HFFc6 (cell line): ENCODE measurements at regions not wholly inside any gene's neighbourhood (a gene's known extent, or its start where the extent isn't known, plus 50 kb on each side); places are given as distances from the start of the nearest gene placed in this dataset.

Source experiments
- DNase-seq: peaks from one replicate; pipeline ENCODE4 v3.0.0-alpha.2; 2018
- H3K27ac Mint-ChIP-seq: 2 replicates; pipeline ENCODE4 v1.8.0; 2020; ENCODE audit warnings: mild to moderate bottlenecking, mixed read lengths
- H3K27me3 Mint-ChIP-seq: 2 replicates; pipeline ENCODE4 v1.8.0; 2021; ENCODE audit warnings: mild to moderate bottlenecking, moderate library complexity, mixed read lengths; ENCODE audit not compliant: insufficient read depth
- H3K36me3 Mint-ChIP-seq: 2 replicates; pipeline ENCODE4 v1.8.0; 2021; ENCODE audit warnings: low read depth, mixed read lengths
- H3K4me1 Mint-ChIP-seq: 2 replicates; pipeline ENCODE4 v1.8.0; 2020; ENCODE audit warnings: low read depth, mixed read lengths
- H3K4me3 Mint-ChIP-seq: 2 replicates; pipeline ENCODE4 v1.8.0; 2020; ENCODE audit warnings: mild to moderate bottlenecking, moderate library complexity, mixed read lengths
- H3K9me3 Mint-ChIP-seq: 2 replicates; pipeline ENCODE4 v1.8.0; 2020; ENCODE audit warnings: mild to moderate bottlenecking, mixed read lengths
- TF ChIP-seq, protein P1 (sequence below): fragments of 200-600 bp; sonication (generic); IDR thresholded peaks from 2 replicates; pipeline ENCODE4 v1.5.0; 2021; ENCODE audit warnings: antibody characterized with exemption, mild to moderate bottlenecking

DNA sequence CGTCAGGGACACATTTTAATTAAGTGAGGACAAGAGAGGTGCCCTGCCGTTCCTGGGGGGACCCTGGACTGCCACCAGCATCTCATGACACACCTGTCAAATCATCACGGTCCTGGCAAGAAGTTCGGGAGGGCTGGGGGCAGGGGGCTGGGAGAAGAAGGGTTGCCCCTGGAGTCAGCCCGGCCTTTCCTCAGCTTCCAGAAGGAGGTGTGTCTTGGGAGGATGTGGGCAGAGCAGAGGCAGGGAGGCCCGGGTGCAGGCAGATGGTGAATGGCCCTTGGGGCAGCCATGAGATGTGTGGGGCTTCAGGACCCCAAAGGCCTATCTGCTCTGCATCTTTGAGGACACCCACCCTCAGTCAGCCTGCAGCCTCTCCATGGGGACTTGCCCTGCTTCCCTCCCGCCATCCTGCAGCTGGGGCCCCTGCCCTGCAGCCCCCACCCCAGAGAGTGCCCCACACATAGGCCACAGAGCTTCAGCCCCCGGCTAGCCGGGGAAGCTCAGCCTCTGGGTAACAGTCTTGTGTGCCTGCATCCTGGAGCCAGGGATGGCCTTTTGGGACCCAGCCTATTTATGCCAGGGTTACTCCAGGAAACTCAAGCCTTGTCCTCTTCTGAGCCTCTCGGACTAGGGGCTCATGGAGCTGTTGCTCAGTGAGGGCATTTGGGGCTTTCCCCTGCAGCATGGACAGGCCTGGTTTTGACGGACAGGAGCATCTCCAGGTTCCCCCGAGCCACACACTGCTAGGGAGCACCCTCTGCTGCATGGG is 178.5 kb downstream of the KIF26A start:
- H3K36me3 Mint-ChIP-seq = no peaks in the 10 kb centered on the region
- TF ChIP-seq, protein P1, sequence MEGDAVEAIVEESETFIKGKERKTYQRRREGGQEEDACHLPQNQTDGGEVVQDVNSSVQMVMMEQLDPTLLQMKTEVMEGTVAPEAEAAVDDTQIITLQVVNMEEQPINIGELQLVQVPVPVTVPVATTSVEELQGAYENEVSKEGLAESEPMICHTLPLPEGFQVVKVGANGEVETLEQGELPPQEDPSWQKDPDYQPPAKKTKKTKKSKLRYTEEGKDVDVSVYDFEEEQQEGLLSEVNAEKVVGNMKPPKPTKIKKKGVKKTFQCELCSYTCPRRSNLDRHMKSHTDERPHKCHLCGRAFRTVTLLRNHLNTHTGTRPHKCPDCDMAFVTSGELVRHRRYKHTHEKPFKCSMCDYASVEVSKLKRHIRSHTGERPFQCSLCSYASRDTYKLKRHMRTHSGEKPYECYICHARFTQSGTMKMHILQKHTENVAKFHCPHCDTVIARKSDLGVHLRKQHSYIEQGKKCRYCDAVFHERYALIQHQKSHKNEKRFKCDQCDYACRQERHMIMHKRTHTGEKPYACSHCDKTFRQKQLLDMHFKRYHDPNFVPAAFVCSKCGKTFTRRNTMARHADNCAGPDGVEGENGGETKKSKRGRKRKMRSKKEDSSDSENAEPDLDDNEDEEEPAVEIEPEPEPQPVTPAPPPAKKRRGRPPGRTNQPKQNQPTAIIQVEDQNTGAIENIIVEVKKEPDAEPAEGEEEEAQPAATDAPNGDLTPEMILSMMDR = no peak

DNA sequence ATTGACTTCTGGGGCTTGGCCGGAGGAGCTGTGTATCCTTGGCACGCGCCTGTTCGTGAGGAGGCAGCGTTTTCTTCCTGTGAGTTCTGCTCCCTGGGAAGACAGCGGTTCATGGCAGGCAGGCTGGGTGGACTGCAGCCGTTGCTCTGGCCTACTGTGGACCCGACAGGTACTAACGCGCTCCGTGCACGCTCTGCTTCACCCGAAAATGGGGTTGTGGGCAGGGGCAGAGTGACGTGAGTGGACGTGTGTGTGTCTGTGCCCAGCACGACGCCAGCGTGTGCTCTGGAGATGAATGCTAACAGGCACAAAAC is 179.1 kb downstream of the KIF26A start:
- peaks cover 27% of the 10 kb centered on the region for H3K9me3 Mint-ChIP-seq
- no peak for DNase-seq
- no peak overlapping the region for H3K27ac Mint-ChIP-seq
- no peak overlapping the region for H3K4me3 Mint-ChIP-seq
- TF ChIP-seq, protein P1 = no peak
- H3K36me3 Mint-ChIP-seq = 0 out of 2 replicates have a peak, but pooled peaks cover 3% of the 10 kb centered on the region
- H3K4me1 Mint-ChIP-seq = no peaks in the 10 kb centered on the region
- H3K27me3 Mint-ChIP-seq = no peaks in the 10 kb centered on the region; the same call in 1 of the 2 replicates

More for the DNA sequence above, 178.5 kb downstream of the KIF26A start:
- no peaks in the 10 kb centered on the region; the same call in 1 of the 2 replicates for H3K27me3 Mint-ChIP-seq
- peaks cover 25% of the 10 kb centered on the region for H3K9me3 Mint-ChIP-seq
- H3K4me3 Mint-ChIP-seq = no peak overlapping the region
- no peak overlapping the region for H3K27ac Mint-ChIP-seq
- DNase-seq = no peak
- no peaks in the 10 kb centered on the region for H3K4me1 Mint-ChIP-seq

DNA sequence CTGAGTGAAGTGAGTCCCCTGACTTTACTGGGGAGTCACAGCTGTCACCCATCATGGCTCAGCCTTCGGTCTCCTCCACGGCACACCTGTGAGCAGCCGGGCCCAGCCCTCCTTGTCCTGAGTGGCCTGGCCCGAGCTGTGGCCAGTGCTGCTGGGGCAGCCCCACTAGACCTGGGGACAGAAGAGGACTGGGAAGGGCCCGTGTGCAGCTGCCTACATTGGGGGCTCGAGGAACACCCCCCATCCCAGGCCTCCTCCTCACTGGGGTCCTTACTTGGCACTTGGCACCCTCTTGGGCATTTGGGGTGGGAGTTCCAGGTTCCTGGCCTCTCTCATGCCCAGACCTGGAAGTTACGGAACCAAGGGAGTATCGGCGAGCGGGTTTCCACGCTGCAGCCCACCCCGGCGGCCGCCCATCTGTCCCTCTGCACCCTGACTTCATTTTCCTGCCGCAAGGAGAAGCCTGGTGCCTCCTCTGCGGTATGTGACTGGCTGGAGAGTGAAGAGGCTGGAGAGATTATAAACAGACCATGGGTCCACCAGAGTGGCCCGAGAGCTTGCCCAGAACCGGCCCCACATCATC is 179.7 kb downstream of the KIF26A start:
- H3K36me3 Mint-ChIP-seq = 0 out of 2 replicates have a peak, but pooled peaks cover 5% of the 10 kb centered on the region
- H3K9me3 Mint-ChIP-seq = peaks cover 29% of the 10 kb centered on the region
- TF ChIP-seq, protein P1 = no peak
- DNase-seq = no peak
- H3K4me1 Mint-ChIP-seq = no peaks in the 10 kb centered on the region
- no peaks in the 10 kb centered on the region; the same call in 1 of the 2 replicates for H3K27me3 Mint-ChIP-seq
- H3K4me3 Mint-ChIP-seq = no peak overlapping the region
- no peak overlapping the region for H3K27ac Mint-ChIP-seq

DNA sequence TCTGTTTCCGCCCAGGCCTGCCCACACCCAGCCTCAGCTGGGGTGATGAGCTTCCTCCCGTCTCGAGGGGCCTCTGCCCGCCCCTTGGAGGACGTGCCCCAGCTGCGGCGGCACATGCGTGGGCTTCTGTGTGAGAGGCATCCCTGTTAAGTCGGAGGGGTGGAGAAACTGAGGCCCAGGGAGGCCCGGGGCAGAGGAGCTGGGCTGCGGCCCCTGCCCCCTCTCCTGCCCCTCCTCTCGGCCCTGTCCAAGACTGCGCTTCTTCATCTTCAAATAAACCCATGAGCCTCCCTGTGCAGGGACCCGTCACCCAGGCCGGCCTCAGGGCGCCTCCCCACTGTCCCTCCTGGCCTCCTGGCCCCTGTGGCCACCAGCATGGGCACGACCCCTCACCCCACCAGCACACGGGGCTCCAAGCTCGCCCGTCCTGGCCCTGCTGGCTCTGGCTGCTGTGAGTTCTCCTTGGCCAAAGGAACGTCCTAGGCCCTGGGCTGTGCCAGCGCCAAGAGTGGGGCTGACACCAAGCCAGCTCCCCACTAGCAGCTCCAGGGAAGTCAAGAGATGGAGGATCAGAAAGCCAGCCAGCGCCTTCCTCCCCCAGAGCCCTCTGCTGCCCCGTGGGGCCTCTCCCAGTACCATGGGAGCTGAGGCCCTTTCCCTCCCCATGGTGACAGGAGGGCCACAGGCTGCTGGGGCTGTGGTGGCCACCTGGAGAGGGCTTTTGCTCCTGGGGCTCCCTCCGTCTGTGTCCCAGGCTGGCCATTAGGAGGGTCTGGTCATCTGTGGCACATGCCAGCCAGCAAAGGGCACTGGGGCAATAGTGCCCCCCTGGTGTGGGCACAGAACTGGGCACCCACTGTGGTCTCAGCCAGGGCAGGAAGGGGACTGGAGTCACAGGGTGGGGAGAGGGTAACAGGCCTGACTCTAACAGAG is 180.4 kb downstream of the KIF26A start:
- TF ChIP-seq, protein P1 = no peak
- DNase-seq = no peak
- peaks cover 22% of the 10 kb centered on the region for H3K9me3 Mint-ChIP-seq
- no peaks in the 10 kb centered on the region for H3K4me1 Mint-ChIP-seq
- H3K4me3 Mint-ChIP-seq = no peak overlapping the region
- no peak overlapping the region for H3K27ac Mint-ChIP-seq
- 0 out of 2 replicates have a peak, but pooled peaks cover 5% of the 10 kb centered on the region for H3K36me3 Mint-ChIP-seq
- H3K27me3 Mint-ChIP-seq = no peaks in the 10 kb centered on the region; the same call in 1 of the 2 replicates

GRCh38 chr14:104319491-104320241 is 181.3 kb downstream of the KIF26A start:
- Mint-ChIP-seq H3K9me3 (peaks cover 21% of the 10 kb centered on the region), H3K36me3 (0 out of 2 replicates have a peak, but pooled peaks cover 5% of the 10 kb centered on the region), H3K27me3 (no peaks in the 10 kb centered on the region; the same call in 1 of the 2 replicates), H3K4me1 (no peaks in the 10 kb centered on the region), H3K4me3 (no peak overlapping the region), H3K27ac (no peak overlapping the region)
- DNase-seq = no peak
- TF ChIP-seq, protein P1 = no peak
